IMR-90 (cell line): ENCODE measurements at regions not wholly inside any gene's neighbourhood (a gene's known extent, or its start where the extent isn't known, plus 50 kb on each side); places are given as distances from the start of the nearest gene placed in this dataset.

Experiments
- ATAC-seq: fragments of 200-7000 bp; cut with Tn5 transposase; 2 replicates; pipeline ENCODE4 v1.9.1; 2020; ENCODE audit warnings: low read depth, mild to moderate bottlenecking, moderate library complexity
- BruUV-seq: library from RNA; stranded (reverse); fragments of 400-500 nt; replicated peaks from 2 replicates; lab custom pipeline; 2021; lab: Mats Ljungman, UMichigan
- CTCF ChIA-PET: fragments of 300-600 bp; formaldehyde crosslinking; extraction: SDS; loops from one replicate; lab custom pipeline; 2021; ENCODE audit warnings: antibody characterized with exemption; lab: Yijun Ruan, JAX
- POLR2A ChIA-PET: fragments of 300-600 bp; sonication (Branson Sonifier 250); formaldehyde crosslinking; loops from one replicate; lab custom pipeline; 2022; ENCODE audit warnings: antibody characterized with exemption; ENCODE audit not compliant: unreplicated experiment; lab: Charles Lee
- DNase-seq: peaks from one replicate; pipeline ENCODE4 v3.0.0; 2013
- H2AFZ ChIP-seq: replicated peaks from 2 replicates; pipeline ENCODE3; 2013; ENCODE audit warnings: low read length, mild to moderate bottlenecking; ENCODE audit not compliant: poor library complexity
- H2AK5ac ChIP-seq: 2 replicates; pipeline ENCODE4 v1.6.1; 2013; ENCODE audit warnings: low read depth, low read length, inconsistent platforms
- H2AK9ac ChIP-seq: replicated peaks from 2 replicates; pipeline ENCODE3; 2013; ENCODE audit warnings: mild to moderate bottlenecking, low read depth, low read length, moderate library complexity; ENCODE audit not compliant: poor library complexity
- H2BK120ac ChIP-seq: 2 replicates; pipeline ENCODE4 v1.6.1; 2013; ENCODE audit warnings: low read depth, low read length, inconsistent platforms
- H2BK15ac ChIP-seq: 3 replicates; pipeline ENCODE4 v1.6.1; 2013; ENCODE audit warnings: low read depth, low read length, inconsistent platforms
- H2BK20ac ChIP-seq: 2 replicates; pipeline ENCODE4 v1.6.1; 2013; ENCODE audit warnings: low read depth, mild to moderate bottlenecking, inconsistent platforms, low read length, moderate library complexity
- H2BK5ac ChIP-seq: 2 replicates; pipeline ENCODE4 v1.6.1; 2013; ENCODE audit warnings: mild to moderate bottlenecking, low read depth, low read length, inconsistent platforms; ENCODE audit not compliant: poor library complexity, severe bottlenecking
- H3K14ac ChIP-seq: replicated peaks from 2 replicates; pipeline ENCODE4 v1.6.1; 2013; ENCODE audit warnings: low read depth, low read length, inconsistent platforms
- H3K18ac ChIP-seq: 2 replicates; pipeline ENCODE4 v1.6.1; 2013; ENCODE audit warnings: low read depth, low read length, control low read depth
- H3K23ac ChIP-seq: 2 replicates; pipeline ENCODE4 v1.6.1; 2013; ENCODE audit warnings: low read depth, low read length, inconsistent platforms
- H3K27ac ChIP-seq: 2 replicates; pipeline ENCODE4 v1.5.1; 2013; ENCODE audit warnings: mild to moderate bottlenecking, control low read depth, low read length; ENCODE audit not compliant: insufficient read depth
- H3K27me3 ChIP-seq: 2 replicates; pipeline ENCODE4 v1.6.1; 2013; ENCODE audit warnings: low read length; ENCODE audit not compliant: control insufficient read depth, insufficient read depth
- H3K36me3 ChIP-seq: 2 replicates; pipeline ENCODE4 v1.6.1; 2013; ENCODE audit warnings: low read length, mixed read lengths; ENCODE audit not compliant: control insufficient read depth, insufficient read depth
- H3K4ac ChIP-seq: 2 replicates; pipeline ENCODE4 v1.6.1; 2013; ENCODE audit warnings: low read depth, low read length, inconsistent platforms
- H3K4me1 ChIP-seq: 2 replicates; pipeline ENCODE4 v1.6.1; 2013; ENCODE audit warnings: low read length, mixed read lengths; ENCODE audit not compliant: control insufficient read depth, insufficient read depth
- H3K4me2 ChIP-seq: 2 replicates; pipeline ENCODE4 v1.6.1; 2013; ENCODE audit warnings: low read depth, mild to moderate bottlenecking, control low read depth, low read length, moderate library complexity
- H3K4me3 ChIP-seq: 2 replicates; pipeline ENCODE4 v1.5.1; 2013; ENCODE audit warnings: low read depth, mild to moderate bottlenecking, control low read depth, low read length, moderate library complexity; ENCODE audit not compliant: insufficient read depth
- H3K56ac ChIP-seq: 2 replicates; pipeline ENCODE4 v1.6.1; 2013; ENCODE audit warnings: low read length, inconsistent platforms; ENCODE audit not compliant: insufficient read depth; ENCODE audit errors: extremely low read depth
- H3K79me1 ChIP-seq, 2 experiments: 2 replicates each; pipeline ENCODE4 v1.6.1; 2013; ENCODE audit warnings: low read length in 2 of 2, inconsistent platforms in 1 of 2, low read depth in 1 of 2
- H3K9ac ChIP-seq: 2 replicates; pipeline ENCODE4 v1.6.1; 2013; ENCODE audit warnings: low read depth, low read length, control low read depth
- H3K9me1 ChIP-seq: 2 replicates; pipeline ENCODE4 v1.6.1; 2013; ENCODE audit warnings: low read length, inconsistent platforms; ENCODE audit not compliant: insufficient read depth
- H3K9me3 ChIP-seq: 2 replicates; pipeline ENCODE4 v1.6.1; 2013; ENCODE audit warnings: low read length; ENCODE audit not compliant: control insufficient read depth, insufficient read depth
- H4K20me1 ChIP-seq: 2 replicates; pipeline ENCODE4 v1.6.1; 2013; ENCODE audit warnings: low read length, inconsistent platforms; ENCODE audit not compliant: insufficient read depth
- H4K5ac ChIP-seq: 2 replicates; pipeline ENCODE4 v1.6.1; 2013; ENCODE audit warnings: mild to moderate bottlenecking, low read depth, low read length, control low read depth
- H4K8ac ChIP-seq, 2 experiments: 2 replicates each; pipeline ENCODE4 v1.6.1; 2013; ENCODE audit warnings: low read depth in 2 of 2, low read length in 2 of 2, control low read depth in 1 of 2, inconsistent platforms in 1 of 2
- H4K91ac ChIP-seq: 2 replicates; pipeline ENCODE4 v1.6.1; 2013; ENCODE audit warnings: low read depth, low read length, inconsistent platforms; ENCODE audit not compliant: insufficient read depth
- CHD1 ChIP-seq: IDR thresholded peaks from 2 replicates; pipeline ENCODE4 v1.6.1; 2012; ENCODE audit warnings: low read depth, low read length, improper control_type of control experiment
- MAFK ChIP-seq: IDR thresholded peaks from 2 replicates; pipeline ENCODE4 v1.6.1; 2012; ENCODE audit warnings: low read depth, low read length, improper control_type of control experiment
- WGBS, 2 experiments: methylation state at CpG; one replicate each; pipeline versions ENCODE4 v1.1.5 to v1.1.7; 2013; ENCODE audit warnings: missing lambda C conversion rate in 2 of 2; ENCODE audit not compliant: insufficient read length in 1 of 2; ENCODE audit errors: extremely low coverage in 2 of 2; 5-methylcytosine and 5-hydroxymethylcytosine counted together
- dilution Hi-C: fragments of 300-500 bp; cut with HindIII; formaldehyde crosslinking; loops from one replicate; pipeline ENCODE4 v1.14.3; 2018; ENCODE audit warnings: low sequenced_read_pairs; ENCODE audit not compliant: unreplicated experiment
- in situ Hi-C: fragments of 300-500 bp; cut with MboI; formaldehyde crosslinking; loops from 3 replicates; pipeline ENCODE4 v1.14.3; 2019; ENCODE audit warnings: low sequenced_read_pairs, inconsistent platforms, mixed read lengths
- intact Hi-C: fragments of 100-400 bp; cut with micrococcal nuclease; formaldehyde crosslinking; loops from 2 replicates; pipeline ENCODE4 v1.10.0; 2022

GRCh38 chr10:3933733-3934132 is 148.7 kb upstream of the KLF6 start:
- Histone ChIP-seq H4K8ac (no peak overlapping the region), H2BK20ac (no peak overlapping the region), H3K56ac (no peak overlapping the region), H3K9me1 (0 out of 2 replicates have a peak, but pooled peaks cover 4% of the 10 kb centered on the region), H2AFZ (no peak overlapping the region), H4K5ac (no peak overlapping the region), H2BK120ac (no peak overlapping the region), H3K4me3 (no peak overlapping the region), H3K9me3 (no peaks in the 10 kb centered on the region), H3K27me3 (no peaks in the 10 kb centered on the region), H3K27ac (no peak overlapping the region), H4K20me1 (no peaks in the 10 kb centered on the region), H3K4me1 (no peaks in the 10 kb centered on the region), H3K9ac (no peak overlapping the region), H3K14ac (no peak overlapping the region), H2AK5ac (no peak overlapping the region), H3K4ac (no peak overlapping the region), H3K79me1 (no peaks in the 10 kb centered on the region), H2BK5ac (no peak overlapping the region), H2AK9ac (no peak overlapping the region), H2BK15ac (no peak overlapping the region), H3K18ac (no peak overlapping the region), H3K4me2 (no peak overlapping the region), H4K91ac (no peak overlapping the region), H3K23ac (no peak overlapping the region), H3K36me3 (no peaks in the 10 kb centered on the region)
- DNase-seq, result no peak
- ChIA-PET CTCF (interaction anchor here (0.5 kb wide), 1 partner anchor 41 kb away, joined by 3 read pairs; no protein-coding TSS in a partner anchor), POLR2A (no interaction called here)
- in situ Hi-C loops (no loop called here), intact Hi-C loops (no loop called here), dilution Hi-C loops (no loop called here)
- WGBS, 2 experiments, result no CpG with 5 or more reads among the region's 4 CpGs
- TF ChIP-seq CHD1 (no peak), MAFK (peak; percentile 73)
- BruUV-seq, result no TSS peak
- no peak for ATAC-seq
